PC-3 (cell line): ENCODE measurements at regions not wholly inside any gene's neighbourhood (a gene's known extent, or its start where the extent isn't known, plus 50 kb on each side); places are given as distances from the start of the nearest gene placed in this dataset.

Experiments used
- ATAC-seq: fragments of 200-7000 bp; cut with Tn5 transposase; 2 replicates; pipeline ENCODE4 v1.9.1; 2020; ENCODE audit warnings: mild to moderate bottlenecking, moderate library complexity
- BruUV-seq: library from RNA; stranded (reverse); fragments of 400-500 nt; replicated peaks from 2 replicates; lab custom pipeline; 2021; lab: Mats Ljungman, UMichigan
- CTCF ChIA-PET: fragments of 300-600 bp; sonication (Branson Sonifier 250); formaldehyde crosslinking; loops from one replicate; lab custom pipeline; 2022; ENCODE audit warnings: antibody characterized with exemption; lab: Charles Lee
- POLR2A ChIA-PET: fragments of 300-600 bp; sonication (Branson Sonifier 250); formaldehyde crosslinking; loops from one replicate; lab custom pipeline; 2022; ENCODE audit warnings: antibody characterized with exemption; ENCODE audit not compliant: unreplicated experiment; lab: Charles Lee
- DNase-seq: peaks from one replicate; pipeline ENCODE4 v3.0.0-alpha.2; 2015
- H2AFZ ChIP-seq: fragments of 300-600 bp; sonication (generic); 2 replicates; pipeline ENCODE4 v1.6.0; 2016; ENCODE audit warnings: antibody characterized with exemption, low read length
- H3F3A ChIP-seq: fragments of 300-600 bp; sonication (generic); one replicate; pipeline ENCODE4 v1.6.0; 2017; ENCODE audit warnings: antibody characterized with exemption, low read length, control low read depth, mild to moderate bottlenecking; ENCODE audit not compliant: unreplicated experiment
- H3K27ac ChIP-seq: fragments of 300-600 bp; sonication (generic); 2 replicates; pipeline ENCODE4 v1.5.1; 2016; ENCODE audit warnings: mild to moderate bottlenecking, low read length
- H3K27me3 ChIP-seq: fragments of 300-600 bp; sonication (generic); 2 replicates; pipeline ENCODE4 v1.6.1; 2016; ENCODE audit warnings: low read length, mixed read lengths
- H3K36me3 ChIP-seq: fragments of 300-600 bp; sonication (generic); 2 replicates; pipeline ENCODE4 v1.6.1; 2016; ENCODE audit warnings: low read depth, mixed run types, low read length, mixed read lengths
- H3K4me1 ChIP-seq: fragments of 300-600 bp; sonication (generic); 2 replicates; pipeline ENCODE4 v1.5.1; 2016; ENCODE audit warnings: low read length; ENCODE audit not compliant: insufficient read depth
- H3K4me2 ChIP-seq: fragments of 300-600 bp; sonication (generic); 2 replicates; pipeline ENCODE4 v1.6.0; 2016; ENCODE audit warnings: low read length
- H3K4me3 ChIP-seq: fragments of 300-600 bp; sonication (generic); 2 replicates; pipeline ENCODE4 v1.5.1; 2016; ENCODE audit warnings: mild to moderate bottlenecking, low read length, mixed read lengths
- H3K79me2 ChIP-seq: fragments of 300-600 bp; sonication (generic); 2 replicates; pipeline ENCODE4 v1.6.1; 2017; ENCODE audit warnings: low read length, mixed read lengths
- H3K9ac ChIP-seq: fragments of 300-600 bp; sonication (generic); 2 replicates; pipeline ENCODE4 v1.6.0; 2016; ENCODE audit warnings: mild to moderate bottlenecking, low read length
- H3K9me2 ChIP-seq: fragments of 300-600 bp; sonication (generic); replicated peaks from 2 replicates; pipeline ENCODE4 v1.6.1; 2016; ENCODE audit warnings: mixed run types, low read length, mixed read lengths
- H3K9me3 ChIP-seq: fragments of 300-600 bp; sonication (generic); 2 replicates; pipeline ENCODE4 v1.6.1; 2016; ENCODE audit warnings: low read length, mixed read lengths
- H4K20me1 ChIP-seq: fragments of 300-600 bp; sonication (generic); 2 replicates; pipeline ENCODE4 v1.6.1; 2016; ENCODE audit warnings: low read length, mixed read lengths
- EZH2 ChIP-seq: fragments of 300-600 bp; sonication (generic); IDR thresholded peaks from one replicate; pipeline ENCODE4 v1.6.1; 2017; ENCODE audit warnings: antibody characterized with exemption, mild to moderate bottlenecking, low read length; ENCODE audit not compliant: unreplicated experiment
- EZH2phosphoT487 ChIP-seq: fragments of 300-600 bp; sonication (generic); IDR thresholded peaks from 2 replicates; pipeline ENCODE4 v1.6.1; 2018; ENCODE audit warnings: mild to moderate bottlenecking, antibody characterized with exemption, low read length, borderline replicate concordance
- intact Hi-C: fragments of 100-400 bp; cut with micrococcal nuclease; formaldehyde crosslinking; loops from 2 replicates; pipeline ENCODE4 v1.9.0; 2023
- TF ChIP-seq, protein P1 (sequence below): fragments of 300-600 bp; sonication (generic); conservative IDR thresholded peaks from 2 replicates; pipeline ENCODE4 v1.5.1; 2017; ENCODE audit warnings: antibody characterized with exemption, low read depth, mild to moderate bottlenecking, low read length

DNA sequence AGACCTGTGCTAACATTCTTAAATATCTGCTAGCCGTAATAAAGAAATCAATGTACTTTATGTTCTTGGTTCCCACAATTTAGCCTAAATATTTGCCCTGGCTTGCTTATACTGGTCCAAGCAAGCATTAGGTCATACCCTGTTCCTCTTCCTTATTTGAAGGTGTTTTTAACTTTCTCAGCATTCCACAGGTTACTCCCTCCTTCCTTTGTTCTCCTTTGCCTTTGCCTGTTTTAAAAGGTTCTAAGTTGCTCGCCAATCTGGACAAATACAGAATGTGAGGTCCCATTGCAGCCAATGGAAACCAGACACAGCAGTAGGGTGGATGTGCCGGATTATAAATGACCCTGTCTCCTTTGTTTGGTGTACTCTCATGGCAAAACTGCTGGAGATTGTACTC lies 436.8 kb upstream of the PCDH7 start:
- ATAC-seq (no peak), DNase-seq (no peak)
- no TSS peak for BruUV-seq
- POLR2A ChIA-PET = no interaction called here
- no peak overlapping the region for H3K4me2 ChIP-seq
- H4K20me1 ChIP-seq = no peaks in the 10 kb centered on the region
- H3K9me2 ChIP-seq = no peaks in the 10 kb centered on the region
- intact Hi-C loops = no loop called here
- H3K4me1 ChIP-seq = no peaks in the 10 kb centered on the region
- no peaks in the 10 kb centered on the region for H3K27me3 ChIP-seq
- H3F3A ChIP-seq = no peaks in the 10 kb centered on the region
- H2AFZ ChIP-seq = no peak overlapping the region
- TF ChIP-seq, protein P1, sequence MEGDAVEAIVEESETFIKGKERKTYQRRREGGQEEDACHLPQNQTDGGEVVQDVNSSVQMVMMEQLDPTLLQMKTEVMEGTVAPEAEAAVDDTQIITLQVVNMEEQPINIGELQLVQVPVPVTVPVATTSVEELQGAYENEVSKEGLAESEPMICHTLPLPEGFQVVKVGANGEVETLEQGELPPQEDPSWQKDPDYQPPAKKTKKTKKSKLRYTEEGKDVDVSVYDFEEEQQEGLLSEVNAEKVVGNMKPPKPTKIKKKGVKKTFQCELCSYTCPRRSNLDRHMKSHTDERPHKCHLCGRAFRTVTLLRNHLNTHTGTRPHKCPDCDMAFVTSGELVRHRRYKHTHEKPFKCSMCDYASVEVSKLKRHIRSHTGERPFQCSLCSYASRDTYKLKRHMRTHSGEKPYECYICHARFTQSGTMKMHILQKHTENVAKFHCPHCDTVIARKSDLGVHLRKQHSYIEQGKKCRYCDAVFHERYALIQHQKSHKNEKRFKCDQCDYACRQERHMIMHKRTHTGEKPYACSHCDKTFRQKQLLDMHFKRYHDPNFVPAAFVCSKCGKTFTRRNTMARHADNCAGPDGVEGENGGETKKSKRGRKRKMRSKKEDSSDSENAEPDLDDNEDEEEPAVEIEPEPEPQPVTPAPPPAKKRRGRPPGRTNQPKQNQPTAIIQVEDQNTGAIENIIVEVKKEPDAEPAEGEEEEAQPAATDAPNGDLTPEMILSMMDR = no peak
- TF ChIP-seq EZH2 = no peak
- no peak for TF ChIP-seq EZH2phosphoT487
- 0 out of 2 replicates have a peak, but pooled peaks cover 4% of the 10 kb centered on the region for H3K9me3 ChIP-seq
- no peaks in the 10 kb centered on the region for H3K79me2 ChIP-seq
- CTCF ChIA-PET = no interaction called here
- H3K36me3 ChIP-seq = no peaks in the 10 kb centered on the region
- no peak overlapping the region for H3K27ac ChIP-seq
- H3K4me3 ChIP-seq = no peak overlapping the region
- H3K9ac ChIP-seq = no peak overlapping the region

DNA sequence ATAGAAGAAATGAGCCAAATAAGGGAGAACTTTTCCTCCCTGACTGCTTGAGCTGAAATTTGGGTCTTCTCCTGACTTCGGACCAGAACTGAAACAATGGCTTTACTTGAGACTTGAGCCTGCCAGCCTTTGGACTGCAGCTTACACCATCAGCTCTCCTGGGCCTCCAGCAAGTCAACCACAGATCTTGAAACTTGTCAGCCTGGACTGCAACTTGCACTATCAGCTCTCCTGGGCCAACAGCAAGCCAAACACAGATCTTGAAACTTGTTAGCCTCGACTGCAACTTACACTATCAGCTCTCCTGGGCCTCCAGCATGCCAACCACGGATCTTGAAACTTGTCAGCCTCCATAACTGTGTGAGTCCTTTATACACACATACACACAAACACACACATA lies 425.9 kb upstream of the PCDH7 start:
- BruUV-seq = no TSS peak
- Histone ChIP-seq H3K9me3 (no peaks in the 10 kb centered on the region), H3K4me2 (no peak overlapping the region), H3K4me3 (no peak overlapping the region), H3K27ac (no peak overlapping the region), H4K20me1 (no peaks in the 10 kb centered on the region), H3K36me3 (no peaks in the 10 kb centered on the region), H3K9me2 (no peaks in the 10 kb centered on the region), H3K27me3 (no peaks in the 10 kb centered on the region), H3K9ac (no peak overlapping the region), H3K4me1 (no peaks in the 10 kb centered on the region), H2AFZ (no peak overlapping the region), H3K79me2 (no peaks in the 10 kb centered on the region), H3F3A (no peaks in the 10 kb centered on the region)
- intact Hi-C loops = no loop called here
- DNase-seq (no peak), ATAC-seq (no peak)
- POLR2A ChIA-PET = no interaction called here
- CTCF ChIA-PET = no interaction called here
- no peak for TF ChIP-seq EZH2phosphoT487
- TF ChIP-seq, protein P1 = no peak
- no peak for TF ChIP-seq EZH2

DNA sequence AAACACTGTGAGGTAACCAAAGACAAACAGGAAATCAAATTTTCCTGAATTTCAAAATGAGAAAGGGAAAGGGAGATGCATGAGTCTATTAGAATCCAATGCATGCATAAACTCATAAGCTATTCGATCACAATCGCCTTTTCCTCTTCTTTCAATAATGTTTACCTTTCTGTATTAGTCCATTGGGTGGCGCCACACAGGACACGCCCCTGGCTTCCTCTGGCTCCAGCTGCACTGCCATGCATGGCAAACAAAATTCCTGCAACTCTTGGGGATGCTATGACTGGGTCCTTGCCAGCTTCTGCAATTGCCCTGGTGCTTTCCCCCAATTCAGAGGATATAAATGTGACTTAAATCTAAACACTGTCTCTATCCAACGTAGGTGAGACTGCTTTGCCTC lies 424.5 kb upstream of the PCDH7 start:
- H3K27me3 ChIP-seq = no peaks in the 10 kb centered on the region
- no peak overlapping the region for H3K4me2 ChIP-seq
- H3K4me1 ChIP-seq = no peaks in the 10 kb centered on the region
- H3K79me2 ChIP-seq = no peaks in the 10 kb centered on the region
- H3F3A ChIP-seq = no peaks in the 10 kb centered on the region
- H3K9me3 ChIP-seq = no peaks in the 10 kb centered on the region
- no peaks in the 10 kb centered on the region for H3K36me3 ChIP-seq
- H3K9me2 ChIP-seq = no peaks in the 10 kb centered on the region
- no peak for DNase-seq
- ChIA-PET CTCF (no interaction called here), POLR2A (no interaction called here)
- no peak overlapping the region for H2AFZ ChIP-seq
- no TSS peak for BruUV-seq
- no peak overlapping the region for H3K4me3 ChIP-seq
- intact Hi-C loops = no loop called here
- H3K9ac ChIP-seq = no peak overlapping the region
- TF ChIP-seq EZH2 = no peak
- TF ChIP-seq, protein P1 = peak; percentile 16; the same call in 1 of the 2 replicates
- no peak for TF ChIP-seq EZH2phosphoT487
- H3K27ac ChIP-seq = no peak overlapping the region
- ATAC-seq = no peak
- no peaks in the 10 kb centered on the region for H4K20me1 ChIP-seq
